KMS-11 (cell line): ENCODE measurements at regions not wholly inside any gene's neighbourhood (a gene's known extent, or its start where the extent isn't known, plus 50 kb on each side); places are given as distances from the start of the nearest gene placed in this dataset.

ENCODE experiments used
- H2AFZ ChIP-seq: fragments of 200-600 bp; sonication (generic); 2 replicates; pipeline ENCODE4 v1.6.1; 2016; ENCODE audit warnings: antibody characterized with exemption, mixed run types, low read depth
- H3K27ac ChIP-seq: fragments of 200-600 bp; sonication (generic); 2 replicates; pipeline ENCODE4 v1.6.1; 2016; ENCODE audit warnings: mild to moderate bottlenecking, mixed run types
- H3K27me3 ChIP-seq: fragments of 200-600 bp; sonication (generic); 2 replicates; pipeline ENCODE4 v1.6.1; 2017; ENCODE audit warnings: mild to moderate bottlenecking, low read depth, mixed run types, moderate library complexity; ENCODE audit not compliant: insufficient read depth
- H3K36me3 ChIP-seq: fragments of 200-600 bp; sonication (generic); 2 replicates; pipeline ENCODE4 v1.6.1; 2017; ENCODE audit warnings: mild to moderate bottlenecking, mixed run types; ENCODE audit not compliant: insufficient read depth
- H3K4me1 ChIP-seq: fragments of 200-600 bp; sonication (generic); 2 replicates; pipeline ENCODE4 v1.6.1; 2016; ENCODE audit warnings: mild to moderate bottlenecking, low read depth, mixed run types; ENCODE audit not compliant: poor library complexity, severe bottlenecking
- H3K4me2 ChIP-seq: fragments of 200-600 bp; sonication (generic); 2 replicates; pipeline ENCODE4 v1.7.0; 2016; ENCODE audit warnings: mild to moderate bottlenecking, mixed run types
- H3K4me3 ChIP-seq: fragments of 200-600 bp; sonication (generic); IDR thresholded peaks from 2 replicates; pipeline ENCODE4 v1.6.1; 2017; ENCODE audit warnings: low read depth, low read length, mixed read lengths; ENCODE audit not compliant: insufficient read depth
- H3K79me2 ChIP-seq: fragments of 200-600 bp; sonication (generic); 2 replicates; pipeline ENCODE4 v1.6.1; 2016; ENCODE audit warnings: low read depth, mixed run types; ENCODE audit not compliant: insufficient read depth
- H3K9ac ChIP-seq: fragments of 200-600 bp; sonication (generic); 2 replicates; pipeline ENCODE4 v1.6.1; 2016; ENCODE audit warnings: mild to moderate bottlenecking, mixed run types
- H4K20me1 ChIP-seq: fragments of 200-600 bp; sonication (generic); 2 replicates; pipeline ENCODE4 v1.6.1; 2016; ENCODE audit warnings: mild to moderate bottlenecking, mixed run types; ENCODE audit not compliant: insufficient read depth
- TF ChIP-seq, protein P1 (sequence below): fragments of 200-600 bp; sonication (generic); conservative IDR thresholded peaks from 2 replicates; pipeline ENCODE4 v1.6.1; 2017; ENCODE audit warnings: low read depth, mild to moderate bottlenecking, antibody characterized with exemption, low read length, moderate library complexity, mixed read lengths

DNA sequence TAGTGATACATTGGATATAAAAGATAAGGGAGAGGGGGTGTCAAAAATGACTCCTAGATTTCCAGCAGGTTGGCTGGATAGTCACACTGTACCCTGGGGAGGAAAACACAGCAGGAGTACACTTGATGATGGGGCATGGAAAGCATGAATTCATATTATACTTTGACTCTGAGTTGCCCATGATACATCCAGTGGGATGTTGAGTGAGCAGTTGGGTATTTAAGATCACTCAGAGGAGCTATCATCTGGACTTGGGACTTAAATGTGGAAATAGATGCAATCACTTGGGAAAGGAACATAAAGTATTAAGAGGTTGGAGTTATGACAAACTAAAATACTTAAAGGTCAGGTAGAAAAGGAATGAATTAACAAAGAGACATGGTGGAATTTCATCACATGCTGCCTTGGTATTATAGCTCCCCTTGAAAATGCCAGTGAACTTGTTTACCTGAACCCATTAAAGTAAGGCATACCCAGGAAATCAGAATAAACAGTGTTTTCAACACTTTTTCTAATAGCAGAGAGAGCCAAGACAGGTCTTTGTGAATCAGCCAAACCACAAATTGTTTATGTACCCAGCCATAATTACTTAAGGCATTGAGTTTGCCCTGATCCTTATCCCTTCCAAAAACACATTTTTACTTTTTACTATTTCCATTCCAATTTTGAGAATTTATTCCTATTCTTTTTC is 49.9 kb upstream of the ABI3BP start:
- H3K79me2 ChIP-seq = no peaks in the 10 kb centered on the region
- no peaks in the 10 kb centered on the region for H3K27me3 ChIP-seq
- TF ChIP-seq, protein P1, sequence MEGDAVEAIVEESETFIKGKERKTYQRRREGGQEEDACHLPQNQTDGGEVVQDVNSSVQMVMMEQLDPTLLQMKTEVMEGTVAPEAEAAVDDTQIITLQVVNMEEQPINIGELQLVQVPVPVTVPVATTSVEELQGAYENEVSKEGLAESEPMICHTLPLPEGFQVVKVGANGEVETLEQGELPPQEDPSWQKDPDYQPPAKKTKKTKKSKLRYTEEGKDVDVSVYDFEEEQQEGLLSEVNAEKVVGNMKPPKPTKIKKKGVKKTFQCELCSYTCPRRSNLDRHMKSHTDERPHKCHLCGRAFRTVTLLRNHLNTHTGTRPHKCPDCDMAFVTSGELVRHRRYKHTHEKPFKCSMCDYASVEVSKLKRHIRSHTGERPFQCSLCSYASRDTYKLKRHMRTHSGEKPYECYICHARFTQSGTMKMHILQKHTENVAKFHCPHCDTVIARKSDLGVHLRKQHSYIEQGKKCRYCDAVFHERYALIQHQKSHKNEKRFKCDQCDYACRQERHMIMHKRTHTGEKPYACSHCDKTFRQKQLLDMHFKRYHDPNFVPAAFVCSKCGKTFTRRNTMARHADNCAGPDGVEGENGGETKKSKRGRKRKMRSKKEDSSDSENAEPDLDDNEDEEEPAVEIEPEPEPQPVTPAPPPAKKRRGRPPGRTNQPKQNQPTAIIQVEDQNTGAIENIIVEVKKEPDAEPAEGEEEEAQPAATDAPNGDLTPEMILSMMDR = no peak
- no peaks in the 10 kb centered on the region for H3K36me3 ChIP-seq
- H4K20me1 ChIP-seq = no peaks in the 10 kb centered on the region
- H3K27ac ChIP-seq = no peak overlapping the region
- H2AFZ ChIP-seq = no peak overlapping the region
- H3K4me2 ChIP-seq = no peak overlapping the region
- no peak overlapping the region for H3K9ac ChIP-seq
- H3K4me3 ChIP-seq = no peak overlapping the region
- no peaks in the 10 kb centered on the region for H3K4me1 ChIP-seq
